Thyroid gland (tissue), 4 donors: ENCODE measurements at regions not wholly inside any gene's neighbourhood (a gene's known extent, or its start where the extent isn't known, plus 50 kb on each side); places are given as distances from the start of the nearest gene placed in this dataset.

Source experiments
- CTCF ChIP-seq, 6 experiments: fragments of 200-600 bp in 3 of 6; fragments of 450-650 bp in 3 of 6; sonication (generic) in 3 of 6; IDR thresholded peaks; one replicate each; pipeline ENCODE4 v1.5.1; 2016 to 2019; ENCODE audit warnings: antibody characterized with exemption in 6 of 6, mild to moderate bottlenecking in 2 of 6, inconsistent platforms in 1 of 6, moderate library complexity in 1 of 6
- POLR2A ChIP-seq, 2 donors: fragments of 450-650 bp; IDR thresholded peaks; one replicate each; pipeline ENCODE4 v1.6.1; 2017; ENCODE audit warnings: antibody characterized with exemption in 2 of 2, mild to moderate bottlenecking in 2 of 2, moderate library complexity in 1 of 2

GRCh38 chr3:74288761-74289160 lies 325.7 kb downstream of the CNTN3 start:
- TF ChIP-seq CTCF (IDR thresholded peaks at IDR 0.05) (no peak), POLR2A (IDR thresholded peaks at IDR 0.05) (no peak)
